Jurkat, Clone E6-1 (cell line): ENCODE measurements at regions not wholly inside any gene's neighbourhood (a gene's known extent, or its start where the extent isn't known, plus 50 kb on each side); places are given as distances from the start of the nearest gene placed in this dataset.

Source experiments
- DNase-seq: peaks from one replicate; pipeline ENCODE4 v3.0.0-alpha.2; 2011; ENCODE audit warnings: low read depth, low spot score
- H3K4me3 ChIP-seq: 2 replicates; pipeline ENCODE4 v1.5.1; 2011; ENCODE audit warnings: mild to moderate bottlenecking, low read length, control low read depth, moderate library complexity

GRCh38 chrX:39907964-39908661 lies 189.6 kb downstream of the BCOR start:
- no peak for DNase-seq
- no peak overlapping the region for H3K4me3 ChIP-seq

GRCh38 chrX:39909996-39910395 lies 187.8 kb downstream of the BCOR start:
- no peak overlapping the region for H3K4me3 ChIP-seq
- no peak for DNase-seq

- no peak for DNase-seq
Measured at GRCh38 chrX:39910651-39911050, 187.1 kb downstream of the BCOR start.

GRCh38 chrX:39911278-39911897 lies 186.4 kb downstream of the BCOR start:
- DNase-seq: no peak
- H3K4me3 ChIP-seq: no peak overlapping the region

More at GRCh38 chrX:39910651-39911050, 187.1 kb downstream of the BCOR start:
- H3K4me3 ChIP-seq: no peak overlapping the region

GRCh38 chrX:39912126-39912525 lies 185.6 kb downstream of the BCOR start:
- DNase-seq: no peak
- H3K4me3 ChIP-seq: no peak overlapping the region

GRCh38 chrX:39915081-39915480 lies 182.7 kb downstream of the BCOR start:
- no peak overlapping the region for H3K4me3 ChIP-seq
- DNase-seq: no peak

- DNase-seq: no peak
- H3K4me3 ChIP-seq: no peak overlapping the region
Measured at GRCh38 chrX:39915596-39915995, 182.2 kb downstream of the BCOR start.

- H3K4me3 ChIP-seq: no peak overlapping the region
- DNase-seq: no peak
Measured at GRCh38 chrX:39921838-39922237, 175.9 kb downstream of the BCOR start.

- no peak overlapping the region for H3K4me3 ChIP-seq
- no peak for DNase-seq
Measured at GRCh38 chrX:39922488-39922887, 175.3 kb downstream of the BCOR start.

GRCh38 chrX:39922926-39923325 lies 174.8 kb downstream of the BCOR start:
- no peak for DNase-seq
- H3K4me3 ChIP-seq: no peak overlapping the region

- DNase-seq: no peak
- H3K4me3 ChIP-seq: no peak overlapping the region
Measured at GRCh38 chrX:39927380-39927779, 170.4 kb downstream of the BCOR start.

GRCh38 chrX:39928704-39929378 lies 168.9 kb downstream of the BCOR start:
- no peak overlapping the region for H3K4me3 ChIP-seq
- no peak for DNase-seq

- no peak for DNase-seq
- no peak overlapping the region for H3K4me3 ChIP-seq
Measured at GRCh38 chrX:39929379-39930025, 168.3 kb downstream of the BCOR start.

GRCh38 chrX:39930786-39931528 lies 166.8 kb downstream of the BCOR start:
- no peak for DNase-seq

GRCh38 chrX:39931529-39932282 lies 166.1 kb downstream of the BCOR start:
- no peak for DNase-seq

More at GRCh38 chrX:39930786-39931528, 166.8 kb downstream of the BCOR start:
- no peak overlapping the region for H3K4me3 ChIP-seq

GRCh38 chrX:39935411-39936064 lies 162.2 kb downstream of the BCOR start:
- no peak overlapping the region for H3K4me3 ChIP-seq
- no peak for DNase-seq

More at GRCh38 chrX:39931529-39932282, 166.1 kb downstream of the BCOR start:
- H3K4me3 ChIP-seq: no peak overlapping the region

GRCh38 chrX:39936886-39937770 lies 160.6 kb downstream of the BCOR start:
- DNase-seq: peak; percentile 71

More at GRCh38 chrX:39936886-39937770, 160.6 kb downstream of the BCOR start:
- H3K4me3 ChIP-seq: peak overlapping the region; percentile 37
